Liver (tissue), 3 donors: ENCODE measurements at regions not wholly inside any gene's neighbourhood (a gene's known extent, or its start where the extent isn't known, plus 50 kb on each side); places are given as distances from the start of the nearest gene placed in this dataset.

Experiments
- ATF3 ChIP-seq: IDR thresholded peaks from 2 replicates; pipeline ENCODE4 v1.6.1; 2016; ENCODE audit warnings: antibody characterized with exemption
- CTCF ChIP-seq: fragments of 150-350 bp; IDR thresholded peaks from 2 replicates; pipeline ENCODE4 v1.5.1; 2017; ENCODE audit warnings: improper control_type of control experiment, low read depth, low read length; ENCODE audit not compliant: missing input control
- EGR1 ChIP-seq, 2 donors: IDR thresholded peaks; 2 replicates each; pipeline ENCODE4 v1.6.1; 2016 to 2018; ENCODE audit warnings: antibody characterized with exemption in 2 of 2, low read depth in 2 of 2
- FOXA1 ChIP-seq: IDR thresholded peaks from 2 replicates; pipeline ENCODE4 v1.6.1; 2016; ENCODE audit warnings: antibody characterized with exemption
- HNF4G ChIP-seq: IDR thresholded peaks from 2 replicates; pipeline ENCODE4 v1.6.1; 2016; ENCODE audit warnings: antibody characterized with exemption
- JUND ChIP-seq, 2 donors: IDR thresholded peaks; 2 replicates each; pipeline ENCODE4 v1.6.1; 2016; ENCODE audit warnings: antibody characterized with exemption in 2 of 2
- MAX ChIP-seq: IDR thresholded peaks from 2 replicates; pipeline ENCODE4 v1.6.1; 2016; ENCODE audit warnings: antibody characterized with exemption
- NR2F2 ChIP-seq: IDR thresholded peaks from 2 replicates; pipeline ENCODE4 v1.6.1; 2016; ENCODE audit warnings: antibody characterized with exemption
- RAD21 ChIP-seq, 2 donors: IDR thresholded peaks; 2 replicates each; pipeline ENCODE4 v1.6.1; 2016; ENCODE audit warnings: antibody characterized with exemption in 2 of 2, mild to moderate bottlenecking in 2 of 2
- REST ChIP-seq: IDR thresholded peaks from 2 replicates; pipeline ENCODE4 v1.6.1; 2016; ENCODE audit warnings: antibody characterized with exemption, mild to moderate bottlenecking
- RXRA ChIP-seq, 2 donors: IDR thresholded peaks; 2 replicates each; pipeline ENCODE4 v1.6.1; 2017 to 2018; ENCODE audit warnings: antibody characterized with exemption in 2 of 2, mild to moderate bottlenecking in 1 of 2
- TAF1 ChIP-seq: conservative IDR thresholded peaks from 2 replicates; pipeline ENCODE4 v1.6.1; 2016; ENCODE audit warnings: antibody characterized with exemption, mild to moderate bottlenecking
- ZBTB33 ChIP-seq: IDR thresholded peaks from 2 replicates; pipeline ENCODE4 v1.6.1; 2016; ENCODE audit warnings: antibody characterized with exemption
- donor health status: healthy.
- donor health status: healthy.

GRCh38 chr3:33975463-33975862, 177.0 kb downstream of the PDCD6IP start:
- no peak for TF ChIP-seq FOXA1
- TF ChIP-seq CTCF = no peak
- TF ChIP-seq REST = no peak
- TF ChIP-seq TAF1 = no peak
- TF ChIP-seq NR2F2 = no peak
- TF ChIP-seq RXRA (IDR thresholded peaks at IDR 0.05) = no peak
- TF ChIP-seq EGR1 (IDR thresholded peaks at IDR 0.05; ENCODE audit: low read depth in 2 of 2) = no peak
- TF ChIP-seq ZBTB33 = no peak
- no peak for TF ChIP-seq RAD21 (IDR thresholded peaks at IDR 0.05)
- no peak for TF ChIP-seq ATF3
- TF ChIP-seq MAX = no peak
- TF ChIP-seq HNF4G = no peak
- TF ChIP-seq JUND (IDR thresholded peaks at IDR 0.05) = no peak
